Kidney (tissue), 13 donors: ENCODE measurements at regions not wholly inside any gene's neighbourhood (a gene's known extent, or its start where the extent isn't known, plus 50 kb on each side); places are given as distances from the start of the nearest gene placed in this dataset.

ENCODE experiments used
- DNase-seq, 5 donors: peaks; one replicate each; pipeline ENCODE4 v3.0.0-alpha.2; 2013 to 2020
- FAIRE-seq: peaks from 2 replicates; lab custom pipeline; 2012; peaks lifted over from hg19 to GRCh38; lab: Jason Lieb, UNC
- H3K27ac ChIP-seq, 2 donors: one replicate each; pipeline ENCODE4 v1.7.0; 2013; ENCODE audit warnings: low read depth in 2 of 2, low read length in 2 of 2, inconsistent platforms in 1 of 2
- H3K27me3 ChIP-seq: one replicate; pipeline ENCODE4 v1.7.1; 2013; ENCODE audit warnings: low read length, inconsistent platforms; ENCODE audit not compliant: control insufficient read depth, insufficient read depth
- H3K36me3 ChIP-seq, 3 donors: one replicate each; pipeline versions ENCODE4 v1.7.0 to v1.7.1; 2013; ENCODE audit warnings: low read length in 3 of 3, control low read depth in 1 of 3, inconsistent platforms in 1 of 3; ENCODE audit not compliant: insufficient read depth in 3 of 3, control insufficient read depth in 2 of 3
- H3K4me1 ChIP-seq, 3 donors: one replicate each; pipeline versions ENCODE4 v1.7.0 to v1.7.1; 2013; ENCODE audit warnings: low read length in 3 of 3, inconsistent platforms in 1 of 3, low read depth in 1 of 3; ENCODE audit not compliant: control insufficient read depth in 2 of 3, insufficient read depth in 2 of 3
- H3K4me3 ChIP-seq, 3 donors: one replicate each; pipeline versions ENCODE4 v1.7.0 to v1.8.1; 2013; ENCODE audit warnings: low read length in 3 of 3, control low read depth in 1 of 3, inconsistent platforms in 1 of 3
- H3K9ac ChIP-seq, 3 donors: one replicate each; pipeline versions ENCODE4 v1.7.0 to v1.7.1; 2013; ENCODE audit warnings: low read length in 3 of 3, control low read depth in 1 of 3, inconsistent platforms in 1 of 3
- H3K9me3 ChIP-seq, 3 donors: one replicate each; pipeline versions ENCODE4 v1.7.0 to v1.7.1; 2013; ENCODE audit warnings: low read length in 3 of 3, control low read depth in 1 of 3, inconsistent platforms in 1 of 3; ENCODE audit not compliant: control insufficient read depth in 2 of 3, insufficient read depth in 1 of 3
- intact Hi-C: fragments of 100-400 bp; cut with DNase I; formaldehyde crosslinking; loops from one replicate; pipeline ENCODE4 v1.11.1; 2022
- TF ChIP-seq, protein P1 (sequence below): IDR thresholded peaks from 3 replicates; pipeline ENCODE4 v1.5.1; 2012; ENCODE audit warnings: mild to moderate bottlenecking, moderate library complexity, borderline replicate concordance; ENCODE audit not compliant: insufficient read depth; ENCODE audit errors: extremely low read depth
- donor health status: control.
- donor health status: control.
- donor health status: control.
- donor health status: control.
- donor health status: control.
- donor health status: DM: yes; HTN: yes; CAD: no.
- donor health status: Normal renal cell carcinoma (clear cell type).

DNA sequence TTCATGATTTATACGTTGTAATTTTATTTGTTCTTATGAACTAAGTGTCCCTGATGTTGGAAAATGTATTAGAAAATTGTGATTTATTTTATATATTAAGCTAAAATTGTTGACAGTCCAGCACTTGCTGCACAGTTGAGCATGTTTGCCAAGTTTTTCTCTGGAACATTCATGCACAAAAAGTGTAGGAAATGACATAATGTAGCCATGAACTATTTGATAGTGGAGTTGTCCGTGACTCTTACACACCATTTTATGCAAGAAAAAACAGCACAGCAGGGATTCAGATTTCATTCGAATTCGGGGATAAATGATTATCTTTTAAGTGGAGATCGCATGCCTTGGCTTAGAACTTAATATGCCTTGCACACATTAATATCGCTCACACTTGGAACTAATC is 708.6 kb upstream of the WWC1 start:
- Histone ChIP-seq H3K9me3 (no peaks in the 10 kb centered on the region), H3K4me1 (no peaks in the 10 kb centered on the region), H3K9ac (no peak overlapping the region), H3K27me3 (no peaks in the 10 kb centered on the region), H3K36me3 (no peaks in the 10 kb centered on the region), H3K4me3 (no peak overlapping the region), H3K27ac (no peak overlapping the region)
- TF ChIP-seq, protein P1, sequence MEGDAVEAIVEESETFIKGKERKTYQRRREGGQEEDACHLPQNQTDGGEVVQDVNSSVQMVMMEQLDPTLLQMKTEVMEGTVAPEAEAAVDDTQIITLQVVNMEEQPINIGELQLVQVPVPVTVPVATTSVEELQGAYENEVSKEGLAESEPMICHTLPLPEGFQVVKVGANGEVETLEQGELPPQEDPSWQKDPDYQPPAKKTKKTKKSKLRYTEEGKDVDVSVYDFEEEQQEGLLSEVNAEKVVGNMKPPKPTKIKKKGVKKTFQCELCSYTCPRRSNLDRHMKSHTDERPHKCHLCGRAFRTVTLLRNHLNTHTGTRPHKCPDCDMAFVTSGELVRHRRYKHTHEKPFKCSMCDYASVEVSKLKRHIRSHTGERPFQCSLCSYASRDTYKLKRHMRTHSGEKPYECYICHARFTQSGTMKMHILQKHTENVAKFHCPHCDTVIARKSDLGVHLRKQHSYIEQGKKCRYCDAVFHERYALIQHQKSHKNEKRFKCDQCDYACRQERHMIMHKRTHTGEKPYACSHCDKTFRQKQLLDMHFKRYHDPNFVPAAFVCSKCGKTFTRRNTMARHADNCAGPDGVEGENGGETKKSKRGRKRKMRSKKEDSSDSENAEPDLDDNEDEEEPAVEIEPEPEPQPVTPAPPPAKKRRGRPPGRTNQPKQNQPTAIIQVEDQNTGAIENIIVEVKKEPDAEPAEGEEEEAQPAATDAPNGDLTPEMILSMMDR, result no peak
- intact Hi-C loops, result no loop called here
- DNase-seq (no peak), FAIRE-seq (no peak)

- no peak overlapping the region for H3K9ac ChIP-seq
- TF ChIP-seq, protein P1, result no peak
- no peaks in the 10 kb centered on the region for H3K4me1 ChIP-seq
- FAIRE-seq, result no peak
- no peaks in the 10 kb centered on the region for H3K36me3 ChIP-seq
- H3K27me3 ChIP-seq, result no peaks in the 10 kb centered on the region
- intact Hi-C loops, result no loop called here
- no peak overlapping the region for H3K27ac ChIP-seq
- no peak for DNase-seq
- H3K9me3 ChIP-seq, result no peaks in the 10 kb centered on the region
- H3K4me3 ChIP-seq, result no peak overlapping the region
Observed at GRCh38 chr5:167585184-167585583, 706.3 kb upstream of the WWC1 start.

DNA sequence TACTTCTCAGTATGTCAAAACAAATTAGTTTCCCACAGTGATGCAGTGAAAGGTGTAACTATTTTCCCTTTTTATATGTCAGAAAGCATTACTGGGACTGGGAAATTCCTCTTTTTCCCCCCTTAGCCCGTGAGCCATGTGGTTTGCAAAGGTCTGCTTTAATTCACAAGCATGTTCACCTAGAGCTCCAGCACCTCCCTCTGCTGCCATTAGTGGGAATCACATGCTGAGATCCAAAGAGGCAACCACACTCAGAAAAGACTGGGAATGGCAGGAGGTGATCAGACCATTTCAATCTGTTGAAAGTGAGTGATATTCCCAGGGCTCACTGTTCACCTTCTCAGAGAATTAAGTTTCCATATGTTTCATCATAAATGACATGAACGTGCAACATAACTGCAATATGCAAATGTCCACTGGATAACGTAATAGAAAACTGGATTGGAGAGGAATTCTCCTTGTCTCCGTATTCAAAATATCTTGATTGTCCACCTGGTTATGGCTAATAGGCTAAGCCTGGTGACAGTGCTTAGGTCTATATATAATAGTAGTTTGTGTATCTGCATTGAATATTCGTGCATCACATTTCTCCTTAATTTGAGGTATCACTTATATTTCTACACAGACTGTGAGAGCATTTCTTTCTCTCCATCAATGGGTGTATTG is 703.5 kb upstream of the WWC1 start:
- H3K27ac ChIP-seq, result no peak overlapping the region
- FAIRE-seq, result no peak
- DNase-seq, result peak in 4 of 5 donors; percentile 35 to 62 (median 48)

More for the DNA sequence above, 703.5 kb upstream of the WWC1 start:
- no peak overlapping the region for H3K9ac ChIP-seq
- H3K9me3 ChIP-seq, result no peaks in the 10 kb centered on the region
- no peak overlapping the region for H3K4me3 ChIP-seq
- no peaks in the 10 kb centered on the region for H3K27me3 ChIP-seq
- intact Hi-C loops, result no loop called here
- no peaks in the 10 kb centered on the region for H3K36me3 ChIP-seq
- TF ChIP-seq, protein P1, result peak; percentile 7
- H3K4me1 ChIP-seq, result no peaks in the 10 kb centered on the region
